ACC112 (cell line): ENCODE measurements at regions not wholly inside any gene's neighbourhood (a gene's known extent, or its start where the extent isn't known, plus 50 kb on each side); places are given as distances from the start of the nearest gene placed in this dataset.

Experiments used
- H2AFZ ChIP-seq: fragments of 200-600 bp; sonication (generic); one replicate; pipeline ENCODE4 v1.6.0; 2017; ENCODE audit warnings: antibody characterized with exemption, low read length; ENCODE audit not compliant: unreplicated experiment
- H3K27ac ChIP-seq: fragments of 200-600 bp; sonication (generic); 2 replicates; pipeline ENCODE4 v1.5.1; 2014; ENCODE audit warnings: low read depth, mild to moderate bottlenecking, antibody characterized with exemption, low read length, moderate library complexity
- H3K27me3 ChIP-seq: fragments of 200-600 bp; sonication (generic); 2 replicates; pipeline ENCODE4 v1.6.1; 2014; ENCODE audit warnings: mild to moderate bottlenecking, antibody characterized with exemption, low read length, moderate library complexity, mixed read lengths; ENCODE audit not compliant: insufficient read depth
- H3K36me3 ChIP-seq: fragments of 200-600 bp; sonication (generic); 2 replicates; pipeline ENCODE4 v1.6.1; 2016; ENCODE audit warnings: mild to moderate bottlenecking, antibody characterized with exemption, low read length, moderate library complexity, mixed read lengths; ENCODE audit not compliant: insufficient read depth
- H3K4me1 ChIP-seq: fragments of 200-600 bp; sonication (generic); one replicate; pipeline ENCODE4 v1.6.1; 2016; ENCODE audit warnings: low read length, mixed read lengths; ENCODE audit not compliant: insufficient read depth, unreplicated experiment, control insufficient read depth
- H3K4me3 ChIP-seq: fragments of 200-600 bp; sonication (generic); 2 replicates; pipeline ENCODE4 v1.5.1; 2014; ENCODE audit warnings: mild to moderate bottlenecking, low read depth, low read length
- H3K79me2 ChIP-seq: fragments of 200-600 bp; sonication (generic); one replicate; pipeline ENCODE4 v1.6.0; 2016; ENCODE audit warnings: low read length; ENCODE audit not compliant: control insufficient read depth, unreplicated experiment, insufficient read depth

DNA sequence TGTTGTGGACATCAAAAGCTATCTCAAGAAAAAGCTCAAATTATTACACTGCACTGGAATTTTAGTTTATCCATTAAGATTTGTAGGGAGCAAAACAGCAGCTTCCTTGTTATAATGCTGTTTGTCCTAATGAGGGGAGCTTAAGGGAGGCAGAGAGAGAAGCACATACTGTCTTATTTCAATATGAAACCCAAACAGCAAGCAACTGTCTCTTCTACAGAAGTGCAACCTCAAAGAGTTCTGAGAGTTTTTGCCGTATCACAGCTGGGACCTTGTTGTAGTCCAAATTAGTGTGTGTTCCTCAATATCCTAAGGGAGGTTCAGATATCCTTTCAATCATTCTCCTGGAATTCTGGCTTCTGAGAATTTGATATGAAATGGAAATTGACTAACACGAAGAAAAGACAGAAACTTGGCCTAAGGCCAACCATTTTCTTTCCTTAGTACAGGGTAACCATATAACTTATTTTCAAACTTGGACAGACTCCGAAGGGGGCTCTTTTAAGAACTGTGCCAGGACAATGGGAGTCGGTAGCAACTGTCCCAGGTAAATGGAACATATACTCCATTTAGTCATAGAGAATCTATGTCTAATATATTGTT lies 149.3 kb upstream of the CCN2 start:
- H3K27ac ChIP-seq: no peak overlapping the region
- no peaks in the 10 kb centered on the region for H3K27me3 ChIP-seq
- H3K36me3 ChIP-seq: no peaks in the 10 kb centered on the region
- peak overlapping the region; percentile 32 for H2AFZ ChIP-seq
- no peak overlapping the region for H3K4me3 ChIP-seq
- no peaks in the 10 kb centered on the region for H3K4me1 ChIP-seq
- no peaks in the 10 kb centered on the region for H3K79me2 ChIP-seq

DNA sequence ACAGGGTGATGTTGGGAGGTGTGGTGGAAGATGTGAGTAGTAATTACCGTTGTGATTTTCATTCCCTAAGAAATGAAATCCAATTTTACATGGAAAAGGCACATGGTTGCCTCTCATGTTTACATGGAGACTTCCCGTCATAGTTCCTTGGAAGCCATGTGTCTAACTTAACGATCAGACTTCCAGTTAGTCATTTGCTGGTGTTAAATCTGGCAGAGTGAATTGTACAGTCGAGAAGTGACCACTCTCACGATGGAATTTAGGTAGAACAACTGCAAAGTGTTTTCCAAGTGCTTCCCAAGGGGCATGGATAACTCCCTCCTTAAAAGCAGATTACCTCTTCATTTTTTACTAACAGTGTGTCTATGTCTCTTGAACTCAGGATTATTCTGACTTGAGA lies 145.8 kb upstream of the CCN2 start:
- Histone ChIP-seq H3K27ac (no peak overlapping the region), H3K36me3 (no peaks in the 10 kb centered on the region; the same call in 1 of the 2 replicates), H3K4me1 (no peaks in the 10 kb centered on the region), H3K4me3 (no peak overlapping the region), H3K79me2 (no peaks in the 10 kb centered on the region), H2AFZ (no peak overlapping the region), H3K27me3 (no peaks in the 10 kb centered on the region)

DNA sequence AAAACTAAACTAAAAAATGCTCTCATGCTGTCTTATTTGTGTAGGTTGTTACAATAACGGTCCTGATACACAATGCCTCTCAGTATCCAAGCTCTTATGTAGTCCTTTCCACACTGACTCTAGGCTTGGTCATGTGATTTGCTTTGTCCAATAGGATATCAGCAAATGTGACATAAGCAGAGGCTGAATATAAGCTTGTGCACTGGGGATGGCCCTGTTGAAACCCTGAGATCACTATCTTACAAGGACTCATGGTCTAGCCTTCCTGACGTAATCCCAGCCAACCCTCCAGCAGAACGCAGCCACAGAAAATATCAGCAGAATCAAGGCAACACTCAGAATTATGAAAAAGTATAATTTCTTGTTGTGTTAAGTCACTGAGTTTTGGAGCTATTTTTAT lies 145.1 kb upstream of the CCN2 start:
- no peaks in the 10 kb centered on the region for H3K4me1 ChIP-seq
- no peak overlapping the region for H2AFZ ChIP-seq
- H3K36me3 ChIP-seq: no peaks in the 10 kb centered on the region; the same call in 1 of the 2 replicates
- H3K27ac ChIP-seq: no peak overlapping the region
- H3K4me3 ChIP-seq: no peak overlapping the region
- no peaks in the 10 kb centered on the region for H3K79me2 ChIP-seq
- H3K27me3 ChIP-seq: no peaks in the 10 kb centered on the region

DNA sequence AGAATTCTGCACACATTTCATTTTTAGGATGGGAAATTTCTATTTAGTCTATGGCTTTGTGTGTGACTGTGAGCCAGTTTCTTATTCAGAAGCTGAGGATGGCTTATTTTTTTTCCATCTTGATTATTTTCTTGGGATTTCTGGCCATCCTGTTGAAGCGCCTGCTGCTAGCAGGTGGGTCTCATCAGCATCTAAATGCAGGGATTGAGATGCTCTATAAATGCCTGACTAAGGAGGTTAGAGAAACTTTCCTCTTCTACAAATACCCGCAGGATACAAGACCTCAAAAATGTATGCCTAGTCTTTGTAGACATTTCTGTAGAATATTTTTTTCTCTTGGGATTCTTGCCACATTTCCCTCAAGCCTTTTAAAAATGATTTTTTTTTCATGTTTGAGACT lies 138.0 kb upstream of the CCN2 start:
- H3K4me1 ChIP-seq: peaks cover 30% of the 10 kb centered on the region
- no peaks in the 10 kb centered on the region for H3K36me3 ChIP-seq
- H3K79me2 ChIP-seq: no peaks in the 10 kb centered on the region
- no peak overlapping the region for H3K4me3 ChIP-seq
- H2AFZ ChIP-seq: no peak overlapping the region
- H3K27me3 ChIP-seq: no peaks in the 10 kb centered on the region
- H3K27ac ChIP-seq: no peak overlapping the region

GRCh38 chr6:132088150-132088549 lies 137.0 kb upstream of the CCN2 start:
- H3K4me1 ChIP-seq: peaks cover 38% of the 10 kb centered on the region
- H3K27ac ChIP-seq: no peak overlapping the region; the same call in 1 of the 2 replicates
- H3K36me3 ChIP-seq: no peaks in the 10 kb centered on the region
- no peak overlapping the region for H2AFZ ChIP-seq
- no peaks in the 10 kb centered on the region for H3K27me3 ChIP-seq
- no peak overlapping the region for H3K4me3 ChIP-seq
- no peaks in the 10 kb centered on the region for H3K79me2 ChIP-seq

DNA sequence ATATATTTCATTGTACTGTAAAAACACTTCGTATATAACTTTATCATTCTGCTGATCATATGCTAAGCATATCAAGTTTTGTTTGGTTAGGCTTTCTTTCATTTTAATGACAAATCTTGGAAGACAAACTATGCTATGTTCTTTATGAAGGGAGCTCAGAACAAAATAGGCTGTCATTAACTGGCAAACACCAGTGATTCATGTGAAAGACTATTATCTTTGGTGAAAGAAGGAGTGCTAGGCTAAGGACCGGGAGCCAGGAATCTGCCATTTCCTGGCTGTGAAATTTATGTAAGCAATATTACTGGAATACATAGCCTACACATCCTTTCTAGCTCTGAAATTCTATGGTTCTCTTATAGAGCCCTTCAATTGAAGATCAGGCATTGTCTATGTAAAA lies 136.2 kb upstream of the CCN2 start:
- H3K4me1 ChIP-seq: peaks cover 46% of the 10 kb centered on the region
- H2AFZ ChIP-seq: peak overlapping the region; percentile 84
- H3K4me3 ChIP-seq: peak overlapping the region; percentile 23; the same call in 1 of the 2 replicates
- no peaks in the 10 kb centered on the region for H3K79me2 ChIP-seq
- H3K27me3 ChIP-seq: no peaks in the 10 kb centered on the region
- no peaks in the 10 kb centered on the region for H3K36me3 ChIP-seq
- peak overlapping the region; percentile 63 for H3K27ac ChIP-seq

GRCh38 chr6:132085731-132086130 lies 134.6 kb upstream of the CCN2 start:
- Histone ChIP-seq H2AFZ (peak overlapping the region; percentile 66), H3K4me3 (peak overlapping the region; percentile 28; the same call in 1 of the 2 replicates), H3K27me3 (no peaks in the 10 kb centered on the region), H3K79me2 (no peaks in the 10 kb centered on the region), H3K36me3 (no peaks in the 10 kb centered on the region), H3K4me1 (peaks cover 50% of the 10 kb centered on the region), H3K27ac (peak overlapping the region; percentile 96)

DNA sequence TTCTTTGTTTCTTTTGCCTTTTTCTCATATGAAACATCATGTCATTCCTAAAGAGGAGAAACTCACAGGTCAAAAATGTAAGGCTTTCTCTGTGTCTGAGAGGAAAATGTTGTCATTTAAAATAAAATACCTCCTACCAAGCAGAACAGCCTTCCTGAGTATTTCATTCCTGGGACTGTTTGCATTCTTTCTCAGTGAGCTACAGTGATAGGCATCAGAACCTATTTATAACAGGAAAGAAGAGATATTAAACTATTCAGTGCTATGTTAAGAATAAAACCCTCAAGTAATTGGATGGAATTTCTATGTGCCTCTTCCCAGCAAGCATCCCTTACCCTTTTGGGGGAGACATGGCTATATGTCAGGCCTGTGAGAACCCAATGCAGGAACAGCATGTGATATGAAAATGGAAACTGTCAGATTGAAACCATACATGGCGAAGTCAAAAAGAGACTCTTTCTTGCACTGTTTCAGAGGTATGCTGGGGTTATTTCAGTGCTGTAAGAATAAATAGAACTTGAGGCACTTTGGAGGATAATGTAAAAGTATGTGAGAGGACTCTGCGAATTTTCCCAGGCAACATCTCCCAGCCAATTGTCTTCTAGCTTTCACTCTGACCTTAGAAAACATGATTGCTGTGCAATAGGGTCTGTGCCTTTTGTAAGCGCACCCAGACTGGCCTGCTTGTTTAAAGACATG lies 133.8 kb upstream of the CCN2 start:
- no peaks in the 10 kb centered on the region for H3K27me3 ChIP-seq
- H3K4me3 ChIP-seq: peak overlapping the region; percentile 28; the same call in 1 of the 2 replicates
- no peaks in the 10 kb centered on the region for H3K36me3 ChIP-seq
- H3K79me2 ChIP-seq: no peaks in the 10 kb centered on the region
- peaks cover 50% of the 10 kb centered on the region for H3K4me1 ChIP-seq
- H3K27ac ChIP-seq: peak overlapping the region; percentile 96
- H2AFZ ChIP-seq: peak overlapping the region; percentile 66

DNA sequence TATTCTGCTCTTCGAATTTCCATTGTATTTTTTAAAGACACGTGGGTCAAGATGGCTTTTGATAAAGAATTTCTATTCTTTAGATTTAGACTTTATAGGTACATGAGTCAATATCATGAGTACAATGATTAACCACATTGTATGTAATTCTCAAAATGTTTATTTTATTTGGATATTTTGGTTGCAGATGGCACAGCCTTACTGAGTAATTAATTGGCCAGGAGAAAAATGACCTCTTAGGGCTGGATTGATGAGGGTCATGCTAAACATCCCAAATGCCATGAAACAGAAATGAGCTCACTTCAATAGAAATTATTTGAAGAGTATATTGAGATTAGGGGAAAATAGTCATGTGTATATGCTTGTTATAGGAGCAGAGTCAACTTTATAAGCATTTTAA lies 131.2 kb upstream of the CCN2 start:
- no peaks in the 10 kb centered on the region for H3K36me3 ChIP-seq
- H3K27ac ChIP-seq: 0 out of 2 replicates have a peak overlapping the region, but pooled peaks have one; percentile 96
- H2AFZ ChIP-seq: no peak overlapping the region
- H3K4me1 ChIP-seq: peaks cover 46% of the 10 kb centered on the region
- no peaks in the 10 kb centered on the region for H3K79me2 ChIP-seq
- H3K27me3 ChIP-seq: no peaks in the 10 kb centered on the region
- no peak overlapping the region for H3K4me3 ChIP-seq

DNA sequence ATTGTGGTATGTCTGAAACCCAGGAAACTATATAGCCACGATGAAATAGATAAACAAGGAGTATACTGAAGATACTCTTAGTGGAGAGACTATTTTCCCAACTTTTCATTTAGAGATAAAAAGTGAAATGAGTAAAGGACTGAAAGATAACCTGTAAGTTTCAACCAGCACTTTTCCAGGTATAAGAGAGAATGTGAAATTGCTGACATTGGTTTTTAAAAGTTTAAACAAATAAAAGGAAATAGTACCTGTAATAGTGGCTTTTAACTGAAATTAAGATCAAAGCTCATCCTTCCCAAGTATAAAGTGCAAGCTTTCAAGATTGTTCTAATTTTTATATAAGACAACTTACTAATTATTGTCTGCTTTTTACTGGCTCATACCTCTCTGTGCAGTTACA lies 130.2 kb upstream of the CCN2 start:
- Histone ChIP-seq H3K4me3 (no peak overlapping the region), H3K4me1 (peaks cover 37% of the 10 kb centered on the region), H3K27me3 (no peaks in the 10 kb centered on the region), H3K36me3 (no peaks in the 10 kb centered on the region), H3K27ac (no peak overlapping the region), H2AFZ (peak overlapping the region; percentile 2), H3K79me2 (no peaks in the 10 kb centered on the region)

DNA sequence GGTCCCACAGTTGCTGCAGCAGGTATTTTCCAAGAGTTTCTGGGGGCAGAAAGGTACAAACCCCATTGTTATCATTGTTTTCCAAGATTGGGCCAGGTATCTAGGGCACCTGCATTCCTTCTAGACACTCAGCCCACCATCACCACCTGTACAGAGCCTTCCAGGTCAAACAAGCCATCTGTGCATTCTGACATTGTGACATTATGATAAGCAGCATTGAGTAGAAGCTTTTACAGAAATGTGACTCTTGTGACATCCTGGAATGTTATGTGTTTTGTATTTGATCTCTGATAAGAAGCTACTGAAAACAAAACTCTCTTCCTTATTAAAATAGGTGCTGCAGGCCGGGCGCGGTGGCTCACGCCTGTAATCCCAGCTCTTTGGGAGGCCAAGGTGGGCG lies 128.1 kb upstream of the CCN2 start:
- Histone ChIP-seq H3K27ac (no peak overlapping the region), H3K27me3 (no peaks in the 10 kb centered on the region), H3K36me3 (no peaks in the 10 kb centered on the region), H2AFZ (no peak overlapping the region), H3K4me3 (no peak overlapping the region), H3K4me1 (peaks cover 21% of the 10 kb centered on the region), H3K79me2 (no peaks in the 10 kb centered on the region)
